H1 (cell line): ENCODE measurements at regions not wholly inside any gene's neighbourhood (a gene's known extent, or its start where the extent isn't known, plus 50 kb on each side); places are given as distances from the start of the nearest gene placed in this dataset.
A peak's percentile ranks its signal among the peaks of the same experiment; 100 is the strongest.
"Not testable (repeated sequence)": the region's sequence is repeated elsewhere in the genome, so short reads cannot be mapped to it uniquely, and the experiment has no call there.

Experiments
- CTCF ChIA-PET: fragments of 300-600 bp; sonication (Branson Sonifier 250); formaldehyde crosslinking; loops from one replicate; lab custom pipeline; 2021; ENCODE audit not compliant: partially characterized antibody; lab: Charles Lee
- POLR2A ChIA-PET: fragments of 300-600 bp; sonication (Branson Sonifier 250); formaldehyde crosslinking; loops from one replicate; lab custom pipeline; 2021; ENCODE audit warnings: inconsistent platforms; ENCODE audit not compliant: partially characterized antibody; lab: Charles Lee
- DNase-seq, 2 experiments: peaks; one replicate each; pipeline versions ENCODE4 v3.0.0 to v3.0.0-alpha.2; 2010 to 2022; ENCODE audit warnings: low spot score in 2 of 2, low read depth in 1 of 2, mixed read lengths in 1 of 2
- FAIRE-seq: peaks from 2 replicates; lab custom pipeline; 2011; peaks lifted over from hg19 to GRCh38; lab: Jason Lieb, UNC
- H2AFZ ChIP-seq: 2 replicates; pipeline ENCODE4 v1.8.1; 2012; ENCODE audit warnings: low read length, inconsistent platforms
- H2AK5ac ChIP-seq: 2 replicates; pipeline ENCODE4 v1.6.1; 2013; ENCODE audit warnings: low read depth, low read length
- H2BK120ac ChIP-seq: replicated peaks from 2 replicates; pipeline ENCODE3; 2013; ENCODE audit warnings: low read depth, low read length, inconsistent platforms
- H2BK12ac ChIP-seq: 2 replicates; pipeline ENCODE4 v1.6.1; 2013; ENCODE audit warnings: low read depth, low read length
- H2BK15ac ChIP-seq: 2 replicates; pipeline ENCODE4 v1.6.1; 2013; ENCODE audit warnings: low read length
- H2BK20ac ChIP-seq: 2 replicates; pipeline ENCODE4 v1.6.1; 2013; ENCODE audit warnings: low read length
- H2BK5ac ChIP-seq: 2 replicates; pipeline ENCODE4 v1.6.1; 2013; ENCODE audit warnings: low read depth, low read length
- H3K14ac ChIP-seq: 2 replicates; pipeline ENCODE4 v1.6.1; 2013; ENCODE audit warnings: inconsistent platforms; ENCODE audit not compliant: insufficient read length
- H3K18ac ChIP-seq: 2 replicates; pipeline ENCODE4 v1.6.1; 2013; ENCODE audit warnings: low read length; ENCODE audit errors: extremely low read depth
- H3K23ac ChIP-seq: 2 replicates; pipeline ENCODE4 v1.6.1; 2013; ENCODE audit warnings: inconsistent platforms; ENCODE audit not compliant: insufficient read length
- H3K23me2 ChIP-seq: 2 replicates; pipeline ENCODE4 v1.6.1; 2013; ENCODE audit warnings: low read depth, low read length
- H3K27ac ChIP-seq: 2 replicates; pipeline ENCODE4 v1.6.1; 2011; ENCODE audit warnings: low read depth, low read length, inconsistent platforms
- H3K27me3 ChIP-seq, 4 experiments: replicated peaks in 1 of 4; 1 replicate in 1 of 4; 2 replicates in 3 of 4; pipeline versions ENCODE4 v1.6.1 to v1.8.1; 2011 to 2013; ENCODE audit warnings: low read length in 3 of 4, mild to moderate bottlenecking in 3 of 4, inconsistent platforms in 2 of 4, mixed read lengths in 2 of 4, moderate library complexity in 1 of 4; ENCODE audit not compliant: control insufficient read depth in 3 of 4, insufficient read depth in 3 of 4; ENCODE audit errors: extremely low read depth in 1 of 4
- H3K36me3 ChIP-seq, 4 experiments: 2 replicates each; pipeline versions ENCODE4 v1.6.1 to v1.8.1; 2011 to 2013; ENCODE audit warnings: mild to moderate bottlenecking in 4 of 4, low read length in 3 of 4, moderate library complexity in 2 of 4, control low read depth in 1 of 4, inconsistent platforms in 1 of 4; ENCODE audit not compliant: insufficient read depth in 4 of 4, control insufficient read depth in 2 of 4
- H3K4ac ChIP-seq: replicated peaks from 2 replicates; pipeline ENCODE3; 2013; ENCODE audit warnings: low read length, low read depth, mixed read lengths, inconsistent platforms; ENCODE audit not compliant: insufficient read length
- H3K4me1 ChIP-seq, 4 experiments: replicated peaks in 1 of 4; 1 replicate in 1 of 4; 2 replicates in 3 of 4; pipeline versions ENCODE4 v1.6.1 to v1.8.1; 2011 to 2013; ENCODE audit warnings: low read length in 3 of 4, inconsistent platforms in 2 of 4, mixed read lengths in 1 of 4; ENCODE audit not compliant: insufficient read depth in 4 of 4, control insufficient read depth in 3 of 4
- H3K4me2 ChIP-seq, 2 experiments: 2 replicates each; pipeline versions ENCODE4 v1.6.1 to v1.8.1; 2011 to 2013; ENCODE audit warnings: low read depth in 2 of 2, low read length in 2 of 2, control low read depth in 1 of 2, inconsistent platforms in 1 of 2, mild to moderate bottlenecking in 1 of 2; ENCODE audit not compliant: insufficient read depth in 1 of 2
- H3K4me3 ChIP-seq, 4 experiments: fragments of 200-600, 300-600 bp in 1 of 4; sonication (generic), shearing (Covaris generic), sonication (Bioruptor Twin) in 1 of 4; 2 replicates each; pipeline versions ENCODE4 v1.5.1 to v1.8.1; 2011 to 2016; ENCODE audit warnings: low read length in 4 of 4, low read depth in 3 of 4, control low read depth in 2 of 4, inconsistent platforms in 2 of 4, mild to moderate bottlenecking in 2 of 4, mixed read lengths in 1 of 4, moderate library complexity in 1 of 4; ENCODE audit not compliant: insufficient read depth in 2 of 4; ENCODE audit errors: extremely low read depth in 1 of 4
- H3K56ac ChIP-seq: replicated peaks from 2 replicates; pipeline ENCODE3; 2013; ENCODE audit warnings: low read depth, mild to moderate bottlenecking, mixed read lengths, low read length, inconsistent platforms; ENCODE audit not compliant: insufficient read length
- H3K79me1 ChIP-seq: 2 replicates; pipeline ENCODE4 v1.6.1; 2013; ENCODE audit warnings: low read depth, low read length, control low read depth
- H3K79me2 ChIP-seq, 2 experiments: 2 replicates each; pipeline versions ENCODE4 v1.6.1 to v1.8.1; 2012 to 2013; ENCODE audit warnings: low read length in 2 of 2, mild to moderate bottlenecking in 2 of 2, inconsistent platforms in 1 of 2; ENCODE audit not compliant: insufficient read depth in 2 of 2, control insufficient read depth in 1 of 2
- H3K9ac ChIP-seq, 4 experiments: replicated peaks in 1 of 4; 1 replicate in 1 of 4; 2 replicates in 3 of 4; pipeline versions ENCODE4 v1.6.1 to v1.8.1; 2011 to 2013; ENCODE audit warnings: low read depth in 3 of 4, low read length in 3 of 4, control low read depth in 2 of 4, mild to moderate bottlenecking in 2 of 4, moderate library complexity in 2 of 4, inconsistent platforms in 1 of 4; ENCODE audit errors: extremely low read depth in 1 of 4
- H3K9me3 ChIP-seq, 2 experiments: 2 replicates each; pipeline versions ENCODE4 v1.6.1 to v1.8.1; 2012 to 2013; ENCODE audit warnings: mild to moderate bottlenecking in 2 of 2, moderate library complexity in 2 of 2, control low read depth in 1 of 2, inconsistent platforms in 1 of 2, low read depth in 1 of 2, low read length in 1 of 2, mixed read lengths in 1 of 2; ENCODE audit not compliant: insufficient read depth in 2 of 2
- H4K20me1 ChIP-seq, 2 experiments: replicated peaks in 1 of 2; 2 replicates each; pipeline versions ENCODE3 to v1.8.1; 2011 to 2013; ENCODE audit warnings: inconsistent platforms in 2 of 2, low read length in 2 of 2, mild to moderate bottlenecking in 1 of 2; ENCODE audit not compliant: insufficient read depth in 2 of 2, control insufficient read depth in 1 of 2
- H4K5ac ChIP-seq: 2 replicates; pipeline ENCODE4 v1.6.1; 2013; ENCODE audit warnings: low read length, low read depth, mixed read lengths, inconsistent platforms; ENCODE audit not compliant: insufficient read length
- H4K8ac ChIP-seq: 2 replicates; pipeline ENCODE4 v1.8.0; 2013; ENCODE audit warnings: mild to moderate bottlenecking, moderate library complexity, low read length, inconsistent platforms; ENCODE audit not compliant: insufficient read depth; ENCODE audit errors: extremely low read depth
- H4K91ac ChIP-seq: replicated peaks from 2 replicates; pipeline ENCODE3; 2013; ENCODE audit warnings: low read length, mixed read lengths, inconsistent platforms; ENCODE audit not compliant: insufficient read length
- WGBS, 2 experiments: shearing (Covaris generic) in 1 of 2; methylation state at CpG; one replicate each; pipeline versions ENCODE4 v1.1.6 to v1.1.7; 2013 to 2015; ENCODE audit warnings: low lambda C conversion rate in 2 of 2, mixed read lengths in 2 of 2, inconsistent platforms in 1 of 2, low coverage in 1 of 2, missing lambda C conversion rate in 1 of 2; ENCODE audit not compliant: insufficient replicate concordance in 2 of 2, insufficient coverage in 1 of 2, insufficient read length in 1 of 2; ENCODE audit errors: extremely low coverage in 1 of 2, missing lambda C conversion rate in 1 of 2; 5-methylcytosine and 5-hydroxymethylcytosine counted together

DNA sequence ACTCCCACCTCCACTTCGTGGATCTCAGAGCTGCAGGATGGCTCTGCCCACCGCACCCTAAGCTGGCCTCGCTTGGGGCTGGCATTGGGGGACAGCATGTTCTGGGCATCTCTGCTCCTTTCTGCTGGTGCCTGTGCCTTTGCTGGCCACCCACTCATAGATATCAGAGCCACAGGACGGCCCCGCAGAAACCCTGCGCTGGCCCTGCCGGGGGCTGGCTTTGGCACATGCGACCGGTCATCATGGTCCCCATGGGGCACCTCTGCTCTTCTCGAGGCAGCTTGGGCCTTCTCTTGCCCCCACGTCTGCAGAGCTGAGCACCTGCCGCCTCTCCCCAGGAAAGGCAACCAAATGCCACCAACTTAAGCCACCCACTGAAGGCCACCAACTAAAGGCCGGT lies 895.7 kb upstream of the DEFB115 start:
- H4K8ac ChIP-seq, H2AFZ ChIP-seq, H3K79me1 ChIP-seq, DNase-seq, H2AK5ac ChIP-seq, CTCF ChIA-PET, H4K91ac ChIP-seq, H3K36me3 ChIP-seq, H3K9ac ChIP-seq, H3K18ac ChIP-seq, H2BK12ac ChIP-seq, H4K20me1 ChIP-seq, H3K14ac ChIP-seq, FAIRE-seq, H3K4me3 ChIP-seq, H3K23ac ChIP-seq, H3K4ac ChIP-seq, H3K4me2 ChIP-seq, H2BK20ac ChIP-seq, H3K56ac ChIP-seq, H3K79me2 ChIP-seq, H3K4me1 ChIP-seq, H2BK120ac ChIP-seq, POLR2A ChIA-PET, H2BK15ac ChIP-seq, H4K5ac ChIP-seq, H3K23me2 ChIP-seq, H3K27ac ChIP-seq, H3K27me3 ChIP-seq, H2BK5ac ChIP-seq: not testable (repeated sequence)
- H3K9me3 ChIP-seq, result peaks cover 12 to 23% of the 10 kb centered on the region in 2 experiments; a peak in 3 of 4 replicates
- WGBS, 2 experiments, result 88% methylated on average over 11 of the region's 13 CpGs; no CpG with 5 or more reads in 1 of the 2 experiments

- H3K9me3 ChIP-seq, result peaks cover 6 to 26% of the 10 kb centered on the region in 2 experiments; a peak in 3 of 4 replicates
- H3K4ac ChIP-seq, H3K23ac ChIP-seq, H4K91ac ChIP-seq, H3K23me2 ChIP-seq, H2BK20ac ChIP-seq, H3K4me2 ChIP-seq, H2BK5ac ChIP-seq, H2BK12ac ChIP-seq, H2BK120ac ChIP-seq, H3K14ac ChIP-seq, H3K9ac ChIP-seq, H3K56ac ChIP-seq, H3K4me1 ChIP-seq, H2AK5ac ChIP-seq, H3K79me2 ChIP-seq, FAIRE-seq, H4K20me1 ChIP-seq, POLR2A ChIA-PET, CTCF ChIA-PET, H4K8ac ChIP-seq, H2BK15ac ChIP-seq, H3K27ac ChIP-seq, H3K79me1 ChIP-seq, H3K18ac ChIP-seq, DNase-seq, H3K36me3 ChIP-seq, H3K27me3 ChIP-seq, H2AFZ ChIP-seq, H4K5ac ChIP-seq: not testable (repeated sequence)
- 88% methylated on average over 14 of the region's 14 CpGs; no CpG with 5 or more reads in 1 of the 2 experiments for WGBS, 2 experiments
- H3K4me3 ChIP-seq, result peak overlapping the region in 1 of 4 experiments; percentile 20; a peak in 2 of 8 replicates
Measured at GRCh38 chr20:30376430-30376766, 881.1 kb upstream of the DEFB115 start.
